KMS-11 (cell line): ENCODE measurements at regions not wholly inside any gene's neighbourhood (a gene's known extent, or its start where the extent isn't known, plus 50 kb on each side); places are given as distances from the start of the nearest gene placed in this dataset.
A peak's percentile ranks its signal among the peaks of the same experiment; 100 is the strongest.

Experiments
- H2AFZ ChIP-seq: fragments of 200-600 bp; sonication (generic); 2 replicates; pipeline ENCODE4 v1.6.1; 2016; ENCODE audit warnings: antibody characterized with exemption, mixed run types, low read depth
- H3K27ac ChIP-seq: fragments of 200-600 bp; sonication (generic); 2 replicates; pipeline ENCODE4 v1.6.1; 2016; ENCODE audit warnings: mild to moderate bottlenecking, mixed run types
- H3K27me3 ChIP-seq: fragments of 200-600 bp; sonication (generic); 2 replicates; pipeline ENCODE4 v1.6.1; 2017; ENCODE audit warnings: mild to moderate bottlenecking, low read depth, mixed run types, moderate library complexity; ENCODE audit not compliant: insufficient read depth
- H3K36me3 ChIP-seq: fragments of 200-600 bp; sonication (generic); 2 replicates; pipeline ENCODE4 v1.6.1; 2017; ENCODE audit warnings: mild to moderate bottlenecking, mixed run types; ENCODE audit not compliant: insufficient read depth
- H3K4me1 ChIP-seq: fragments of 200-600 bp; sonication (generic); 2 replicates; pipeline ENCODE4 v1.6.1; 2016; ENCODE audit warnings: mild to moderate bottlenecking, low read depth, mixed run types; ENCODE audit not compliant: poor library complexity, severe bottlenecking
- H3K4me2 ChIP-seq: fragments of 200-600 bp; sonication (generic); 2 replicates; pipeline ENCODE4 v1.7.0; 2016; ENCODE audit warnings: mild to moderate bottlenecking, mixed run types
- H3K4me3 ChIP-seq: fragments of 200-600 bp; sonication (generic); IDR thresholded peaks from 2 replicates; pipeline ENCODE4 v1.6.1; 2017; ENCODE audit warnings: low read depth, low read length, mixed read lengths; ENCODE audit not compliant: insufficient read depth
- H3K79me2 ChIP-seq: fragments of 200-600 bp; sonication (generic); 2 replicates; pipeline ENCODE4 v1.6.1; 2016; ENCODE audit warnings: low read depth, mixed run types; ENCODE audit not compliant: insufficient read depth
- H3K9ac ChIP-seq: fragments of 200-600 bp; sonication (generic); 2 replicates; pipeline ENCODE4 v1.6.1; 2016; ENCODE audit warnings: mild to moderate bottlenecking, mixed run types
- H4K20me1 ChIP-seq: fragments of 200-600 bp; sonication (generic); 2 replicates; pipeline ENCODE4 v1.6.1; 2016; ENCODE audit warnings: mild to moderate bottlenecking, mixed run types; ENCODE audit not compliant: insufficient read depth
- TF ChIP-seq, protein P1 (sequence below): fragments of 200-600 bp; sonication (generic); conservative IDR thresholded peaks from 2 replicates; pipeline ENCODE4 v1.6.1; 2017; ENCODE audit warnings: low read depth, mild to moderate bottlenecking, antibody characterized with exemption, low read length, moderate library complexity, mixed read lengths

DNA sequence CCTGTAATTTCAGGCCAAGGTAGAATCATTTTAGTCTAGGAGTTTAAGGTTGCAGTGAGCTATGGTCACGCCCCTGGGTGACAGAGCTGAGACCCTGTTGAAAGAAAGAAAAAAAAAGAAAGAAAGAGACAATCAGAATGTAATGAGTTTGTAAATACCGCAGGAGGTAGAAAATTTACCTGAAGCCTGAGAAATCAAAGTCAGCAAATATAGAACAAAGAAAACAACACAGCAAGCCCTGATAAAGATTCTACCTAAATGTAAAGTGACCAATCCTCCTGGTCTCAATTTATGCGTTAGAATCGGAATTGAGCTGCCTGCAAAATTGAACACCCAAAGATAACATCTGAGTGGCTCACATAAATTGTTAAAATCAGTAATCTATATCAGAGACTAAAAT is 146.5 kb upstream of the ZNF184 start:
- no peak overlapping the region for H2AFZ ChIP-seq
- TF ChIP-seq, protein P1, sequence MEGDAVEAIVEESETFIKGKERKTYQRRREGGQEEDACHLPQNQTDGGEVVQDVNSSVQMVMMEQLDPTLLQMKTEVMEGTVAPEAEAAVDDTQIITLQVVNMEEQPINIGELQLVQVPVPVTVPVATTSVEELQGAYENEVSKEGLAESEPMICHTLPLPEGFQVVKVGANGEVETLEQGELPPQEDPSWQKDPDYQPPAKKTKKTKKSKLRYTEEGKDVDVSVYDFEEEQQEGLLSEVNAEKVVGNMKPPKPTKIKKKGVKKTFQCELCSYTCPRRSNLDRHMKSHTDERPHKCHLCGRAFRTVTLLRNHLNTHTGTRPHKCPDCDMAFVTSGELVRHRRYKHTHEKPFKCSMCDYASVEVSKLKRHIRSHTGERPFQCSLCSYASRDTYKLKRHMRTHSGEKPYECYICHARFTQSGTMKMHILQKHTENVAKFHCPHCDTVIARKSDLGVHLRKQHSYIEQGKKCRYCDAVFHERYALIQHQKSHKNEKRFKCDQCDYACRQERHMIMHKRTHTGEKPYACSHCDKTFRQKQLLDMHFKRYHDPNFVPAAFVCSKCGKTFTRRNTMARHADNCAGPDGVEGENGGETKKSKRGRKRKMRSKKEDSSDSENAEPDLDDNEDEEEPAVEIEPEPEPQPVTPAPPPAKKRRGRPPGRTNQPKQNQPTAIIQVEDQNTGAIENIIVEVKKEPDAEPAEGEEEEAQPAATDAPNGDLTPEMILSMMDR, result no peak
- no peaks in the 10 kb centered on the region for H4K20me1 ChIP-seq
- H3K4me1 ChIP-seq, result peaks cover 8% of the 10 kb centered on the region
- H3K36me3 ChIP-seq, result no peaks in the 10 kb centered on the region
- H3K9ac ChIP-seq, result no peak overlapping the region
- no peak overlapping the region for H3K27ac ChIP-seq
- no peaks in the 10 kb centered on the region for H3K79me2 ChIP-seq
- no peak overlapping the region for H3K4me3 ChIP-seq
- H3K4me2 ChIP-seq, result no peak overlapping the region
- no peaks in the 10 kb centered on the region for H3K27me3 ChIP-seq

DNA sequence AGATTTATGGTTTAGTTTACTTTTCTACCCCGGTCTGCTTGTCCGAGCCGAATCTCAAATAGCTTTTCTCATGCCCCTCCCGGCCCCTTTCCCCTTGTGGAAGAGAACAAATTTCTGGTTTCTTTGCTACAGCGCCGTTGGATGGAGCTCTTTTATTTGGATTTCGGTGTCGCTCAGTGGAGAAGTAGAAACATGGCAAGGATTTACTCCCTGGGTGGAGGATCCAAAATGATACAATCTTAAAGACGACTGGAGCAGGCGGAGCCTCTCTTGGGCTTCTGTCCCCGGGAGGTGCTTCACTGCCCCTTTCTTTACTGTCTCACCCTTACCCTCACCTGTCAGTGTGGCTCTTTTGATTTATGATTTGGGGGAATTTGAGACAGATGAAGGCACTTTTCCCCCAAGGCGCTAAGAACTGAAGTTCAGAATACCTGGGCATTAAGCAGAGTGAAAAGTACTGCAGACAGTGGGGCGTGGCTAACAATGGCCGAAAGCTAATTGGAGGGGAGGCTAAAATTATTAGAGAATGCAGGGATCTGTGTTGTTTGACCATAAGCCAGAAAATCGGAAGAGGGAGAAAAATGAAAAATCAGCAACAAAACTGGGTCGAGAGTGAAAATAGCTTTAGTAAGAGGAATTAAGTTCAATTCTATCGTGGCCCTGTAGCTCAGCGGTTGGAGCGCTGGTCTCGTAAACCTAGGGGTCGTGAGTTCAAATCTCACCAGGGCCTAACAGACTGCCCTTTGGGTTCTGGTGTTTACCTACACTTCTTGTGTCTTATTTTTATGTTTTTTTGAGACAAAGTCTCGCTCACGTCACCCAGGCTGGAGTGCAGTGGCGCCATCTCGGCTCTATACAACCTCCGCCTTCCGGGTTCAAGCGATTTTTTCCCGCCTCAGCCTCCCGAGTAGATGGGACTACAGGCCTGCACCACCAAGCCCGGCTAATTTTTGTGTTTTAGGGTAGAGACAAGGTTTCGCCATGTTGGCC is 145.1 kb upstream of the ZNF184 start:
- H4K20me1 ChIP-seq, result no peaks in the 10 kb centered on the region
- peak overlapping the region; percentile 80 for H2AFZ ChIP-seq
- peaks cover 8% of the 10 kb centered on the region for H3K4me1 ChIP-seq
- peak overlapping the region; percentile 46; the same call in 1 of the 2 replicates for H3K9ac ChIP-seq
- peak overlapping the region; percentile 91 for H3K4me2 ChIP-seq
- TF ChIP-seq, protein P1, result no peak
- H3K79me2 ChIP-seq, result no peaks in the 10 kb centered on the region
- no peaks in the 10 kb centered on the region for H3K27me3 ChIP-seq
- no peaks in the 10 kb centered on the region for H3K36me3 ChIP-seq
- no peak overlapping the region for H3K4me3 ChIP-seq
- 0 out of 2 replicates have a peak overlapping the region, but pooled peaks have one; percentile 4 for H3K27ac ChIP-seq

DNA sequence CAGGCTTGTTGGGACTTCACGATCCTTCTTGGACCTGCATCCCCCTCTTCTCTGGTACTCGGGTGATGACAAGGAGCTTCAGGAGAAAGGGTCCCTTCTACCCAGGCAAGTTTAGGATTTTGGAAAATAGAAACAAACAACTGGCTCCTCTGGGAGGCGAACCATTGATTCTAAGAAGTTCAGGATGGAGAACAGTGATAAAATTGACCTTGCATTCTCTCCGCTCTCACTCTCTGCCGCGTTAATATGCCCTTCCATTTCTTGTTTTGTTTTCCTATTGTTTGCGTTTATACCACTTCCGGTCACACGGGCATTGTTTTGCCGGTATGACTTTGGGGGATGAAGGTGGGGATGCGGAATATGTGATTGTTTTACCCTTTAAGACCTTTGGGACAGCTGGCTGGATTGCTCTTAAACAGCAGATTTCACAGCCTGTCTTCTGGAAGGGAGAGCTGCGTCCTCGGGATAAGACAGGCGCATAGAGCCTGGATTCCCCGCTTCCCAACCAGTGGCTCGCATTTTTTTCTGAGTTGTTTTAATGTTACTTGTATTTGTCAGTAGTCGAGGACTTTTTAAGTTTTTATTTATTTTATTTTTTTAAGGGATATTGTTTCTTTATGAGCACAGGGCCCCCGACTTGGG is 144.3 kb upstream of the ZNF184 start:
- H3K27ac ChIP-seq, result 0 out of 2 replicates have a peak overlapping the region, but pooled peaks have one; percentile 4
- H3K4me3 ChIP-seq, result no peak overlapping the region
- H3K36me3 ChIP-seq, result no peaks in the 10 kb centered on the region
- H3K9ac ChIP-seq, result peak overlapping the region; percentile 46; the same call in 1 of the 2 replicates
- TF ChIP-seq, protein P1, result no peak
- peaks cover 8% of the 10 kb centered on the region for H3K4me1 ChIP-seq
- peak overlapping the region; percentile 91 for H3K4me2 ChIP-seq
- peak overlapping the region; percentile 80 for H2AFZ ChIP-seq
- no peaks in the 10 kb centered on the region for H3K27me3 ChIP-seq
- H3K79me2 ChIP-seq, result no peaks in the 10 kb centered on the region
- no peaks in the 10 kb centered on the region for H4K20me1 ChIP-seq

DNA sequence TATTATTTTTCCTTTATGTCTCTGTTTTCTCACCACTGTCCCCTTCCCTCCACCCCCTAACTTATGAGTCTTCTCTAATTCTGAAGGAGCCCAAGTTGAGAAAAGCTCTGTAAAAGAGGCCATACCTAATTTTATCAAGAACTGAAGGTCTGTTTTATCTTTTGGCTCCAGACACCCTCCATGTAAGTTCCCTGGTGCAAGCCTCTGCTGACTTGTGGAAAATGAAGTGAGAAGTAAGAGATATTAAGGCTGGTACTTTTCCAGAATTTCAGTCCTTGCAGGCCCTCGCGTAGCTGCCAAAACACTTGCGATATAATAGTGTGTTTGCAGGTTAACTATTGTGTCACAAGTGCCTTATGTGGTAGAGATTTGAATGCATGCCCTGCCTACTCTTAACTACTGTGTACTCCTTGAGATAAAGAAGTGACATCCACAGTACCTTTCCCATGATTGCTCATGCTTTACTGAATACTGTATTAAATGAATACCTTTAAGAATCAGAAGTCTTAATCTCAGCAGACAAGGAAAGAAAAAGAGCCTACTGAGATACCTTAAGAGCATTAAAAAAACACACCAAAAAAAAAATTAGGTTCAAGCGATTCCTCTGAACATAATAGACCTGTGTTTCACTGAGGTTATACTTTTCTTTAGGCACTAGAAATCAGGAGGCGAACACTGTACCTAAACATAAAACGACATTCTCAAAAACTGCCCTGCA is 143.6 kb upstream of the ZNF184 start:
- no peaks in the 10 kb centered on the region for H3K36me3 ChIP-seq
- H3K4me2 ChIP-seq, result peak overlapping the region; percentile 91
- H2AFZ ChIP-seq, result peak overlapping the region; percentile 80
- H3K9ac ChIP-seq, result peak overlapping the region; percentile 46; the same call in 1 of the 2 replicates
- peaks cover 8% of the 10 kb centered on the region for H3K4me1 ChIP-seq
- no peak overlapping the region for H3K27ac ChIP-seq
- H4K20me1 ChIP-seq, result no peaks in the 10 kb centered on the region
- H3K79me2 ChIP-seq, result no peaks in the 10 kb centered on the region
- no peaks in the 10 kb centered on the region for H3K27me3 ChIP-seq
- TF ChIP-seq, protein P1, result no peak
- no peak overlapping the region for H3K4me3 ChIP-seq
